HG03097 (cell line): ENCODE measurements at regions not wholly inside any gene's neighbourhood (a gene's known extent, or its start where the extent isn't known, plus 50 kb on each side); places are given as distances from the start of the nearest gene placed in this dataset.

Experiments
- ATAC-seq: cut with Tn5 transposase; IDR thresholded peaks from one replicate; pipeline ENCODE4 v1.9.1; 2021; ENCODE audit not compliant: unreplicated experiment, low FRiP score

DNA sequence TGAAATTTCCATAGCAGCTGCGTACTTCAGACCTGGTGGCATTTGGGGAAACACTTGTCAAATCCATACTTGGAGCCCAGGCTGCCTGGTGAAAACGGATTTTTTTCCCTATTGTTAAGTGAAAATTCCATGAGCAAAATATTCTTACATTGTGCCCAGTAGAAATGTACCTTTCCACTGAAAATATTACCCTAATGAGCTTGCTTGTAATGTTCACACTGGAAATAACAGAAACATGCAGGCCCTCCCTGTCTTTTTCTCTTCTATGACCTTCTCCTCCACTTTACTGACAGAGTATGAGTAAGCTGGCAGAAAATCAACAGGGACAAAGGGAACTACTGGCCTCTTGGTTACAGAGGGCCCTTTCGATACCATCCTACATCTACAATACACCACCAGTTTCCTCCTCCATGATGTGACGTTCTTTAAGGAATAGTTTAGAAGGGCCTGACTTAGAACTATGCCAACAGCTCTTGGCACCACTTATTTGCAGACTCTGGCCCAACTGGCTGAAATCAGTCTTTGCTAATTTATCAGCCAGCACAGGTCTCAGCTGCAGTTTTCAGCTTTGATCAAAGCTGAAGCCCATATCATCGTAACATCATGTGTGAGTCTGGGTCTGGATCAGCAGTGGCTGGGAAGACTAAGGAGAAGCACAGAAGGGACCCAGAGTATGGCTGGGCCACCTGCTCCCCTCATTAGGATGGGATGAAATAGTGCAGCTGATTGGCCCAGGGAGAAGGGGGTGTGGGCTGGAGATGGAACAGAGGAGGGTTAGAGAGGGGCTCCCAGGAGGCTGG lies 272.2 kb upstream of the ID2 start:
- ATAC-seq: no peak

DNA sequence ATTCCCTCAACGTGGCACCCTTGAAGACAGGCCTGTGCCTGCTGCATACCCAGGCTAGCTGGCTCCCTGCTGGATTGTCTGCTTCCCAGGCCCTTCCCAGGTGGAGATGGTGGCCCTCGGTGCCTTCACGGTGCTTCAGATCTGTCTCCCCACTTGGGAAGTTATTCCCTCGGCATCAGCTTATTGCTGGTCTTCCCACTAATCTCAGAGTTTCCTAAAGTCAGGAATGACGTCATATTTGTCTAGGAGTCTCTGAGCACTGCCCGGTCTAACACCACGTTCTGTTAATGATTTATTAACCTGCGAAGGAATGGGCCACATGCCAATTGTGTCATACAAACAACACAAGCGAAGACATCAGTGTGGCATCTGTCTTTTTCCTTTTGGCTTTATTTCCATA lies 269.8 kb upstream of the ID2 start:
- ATAC-seq: no peak

DNA sequence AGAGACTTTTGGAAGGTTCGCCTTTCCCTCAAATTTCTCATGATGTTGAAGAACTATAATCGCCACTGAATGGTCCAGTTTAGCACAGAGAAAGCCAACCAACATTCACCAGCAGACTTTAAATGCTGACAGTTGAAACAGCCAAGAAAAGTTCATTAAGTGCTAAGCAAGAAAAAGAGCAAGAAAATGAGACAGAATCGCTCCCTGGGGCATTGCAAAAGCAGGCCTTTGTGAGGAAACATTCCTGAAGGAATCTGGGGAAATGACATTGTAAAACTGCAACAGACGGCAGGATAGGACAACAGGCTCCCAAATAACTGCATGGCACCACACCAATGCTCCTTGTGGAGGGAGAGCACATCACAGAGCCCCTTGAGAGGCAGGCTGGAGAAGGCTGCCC lies 269.3 kb upstream of the ID2 start:
- ATAC-seq: no peak

DNA sequence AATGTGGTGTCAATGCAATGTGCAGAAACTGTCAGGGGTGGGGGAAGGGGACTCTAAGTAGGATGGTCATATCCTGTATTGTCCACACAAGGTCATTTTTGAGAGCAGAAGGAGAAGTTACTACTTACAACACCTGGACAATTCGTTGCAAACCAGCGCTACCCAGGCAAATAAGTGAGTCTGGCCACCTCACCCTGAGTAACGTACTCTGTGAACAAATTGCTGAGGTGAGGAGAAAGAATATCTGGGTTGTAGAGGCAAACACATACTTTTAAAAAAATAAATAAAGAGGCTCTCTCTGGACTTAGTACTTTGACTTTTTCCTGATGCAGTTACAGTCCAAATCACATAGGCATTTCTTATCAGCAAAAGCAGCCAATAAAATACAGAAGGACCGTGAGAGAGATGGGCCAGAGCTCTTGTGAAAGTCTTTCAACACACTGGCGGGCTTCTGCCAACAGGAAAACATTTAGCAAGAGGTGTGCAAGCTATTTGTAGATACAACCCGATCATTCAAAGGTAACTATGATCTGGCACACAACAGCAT lies 268.2 kb upstream of the ID2 start:
- no peak for ATAC-seq

DNA sequence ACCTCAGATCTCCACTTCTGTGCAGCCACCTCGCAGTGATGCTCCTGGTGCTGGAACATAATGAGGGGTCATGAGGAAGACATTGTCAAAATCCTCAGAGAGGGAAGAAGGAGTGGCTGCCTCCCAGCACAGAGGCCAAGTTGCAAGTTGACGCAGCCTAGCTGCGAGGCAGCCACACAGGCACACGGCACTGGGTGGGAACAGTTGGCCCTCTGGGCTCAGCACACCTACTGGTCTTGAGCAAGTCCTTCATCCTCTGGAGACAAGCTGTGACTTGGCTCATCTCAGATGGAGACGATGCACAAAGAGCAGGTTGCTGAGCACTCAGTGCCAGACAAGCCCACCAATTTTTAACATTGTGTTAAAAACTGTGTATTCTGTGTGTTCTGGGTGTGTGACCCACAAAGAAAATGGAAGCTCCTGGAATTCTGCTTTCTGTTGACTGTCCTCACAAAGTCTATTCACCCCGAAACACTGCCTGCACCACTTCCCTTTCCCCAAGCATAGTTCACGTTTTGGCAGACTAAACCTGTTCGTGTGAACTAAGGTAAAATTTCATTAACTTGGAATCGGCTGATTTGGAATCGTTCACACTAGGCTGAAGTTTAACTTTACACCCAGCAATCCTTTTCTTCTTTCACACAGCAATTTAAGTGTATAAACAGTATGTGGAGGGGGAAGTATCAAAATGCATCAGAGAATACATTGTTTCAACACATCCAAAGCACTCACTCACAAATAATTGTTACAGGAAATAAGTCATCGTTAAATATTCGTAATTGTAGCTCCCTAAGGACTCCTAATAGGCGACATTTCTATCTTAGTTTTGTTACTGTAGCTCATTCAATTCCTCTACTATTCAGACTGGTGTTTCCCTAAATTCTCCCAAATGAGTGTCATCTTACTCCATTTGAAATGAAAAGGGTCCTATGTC lies 266.6 kb upstream of the ID2 start:
- ATAC-seq: no peak

DNA sequence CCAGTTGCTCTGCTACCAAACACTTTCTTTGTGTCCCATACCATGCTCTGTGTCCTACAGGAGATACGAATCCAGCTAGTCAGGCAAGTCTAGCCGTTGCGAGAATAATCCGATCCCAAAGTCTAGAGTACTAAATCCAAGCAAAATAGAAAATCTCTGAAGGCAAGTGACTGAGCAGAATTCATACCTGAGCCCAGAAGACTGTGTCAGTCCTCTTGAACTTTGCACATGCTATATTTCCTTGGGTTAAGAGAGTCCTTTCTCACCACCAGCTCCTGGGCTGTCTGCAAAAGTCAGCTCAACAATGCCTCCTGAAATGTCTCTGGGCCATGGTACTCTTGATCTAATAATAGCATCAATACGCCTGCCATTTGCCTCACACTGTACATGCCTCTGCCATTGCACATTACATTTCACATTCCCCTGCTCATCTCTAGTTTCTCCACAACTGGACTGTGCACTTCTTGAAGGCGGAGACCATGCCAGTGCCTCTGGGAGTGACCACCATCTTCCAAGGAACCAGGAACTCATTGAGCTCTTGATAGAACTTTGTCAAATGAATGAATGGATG lies 265.8 kb upstream of the ID2 start:
- ATAC-seq: no peak

DNA sequence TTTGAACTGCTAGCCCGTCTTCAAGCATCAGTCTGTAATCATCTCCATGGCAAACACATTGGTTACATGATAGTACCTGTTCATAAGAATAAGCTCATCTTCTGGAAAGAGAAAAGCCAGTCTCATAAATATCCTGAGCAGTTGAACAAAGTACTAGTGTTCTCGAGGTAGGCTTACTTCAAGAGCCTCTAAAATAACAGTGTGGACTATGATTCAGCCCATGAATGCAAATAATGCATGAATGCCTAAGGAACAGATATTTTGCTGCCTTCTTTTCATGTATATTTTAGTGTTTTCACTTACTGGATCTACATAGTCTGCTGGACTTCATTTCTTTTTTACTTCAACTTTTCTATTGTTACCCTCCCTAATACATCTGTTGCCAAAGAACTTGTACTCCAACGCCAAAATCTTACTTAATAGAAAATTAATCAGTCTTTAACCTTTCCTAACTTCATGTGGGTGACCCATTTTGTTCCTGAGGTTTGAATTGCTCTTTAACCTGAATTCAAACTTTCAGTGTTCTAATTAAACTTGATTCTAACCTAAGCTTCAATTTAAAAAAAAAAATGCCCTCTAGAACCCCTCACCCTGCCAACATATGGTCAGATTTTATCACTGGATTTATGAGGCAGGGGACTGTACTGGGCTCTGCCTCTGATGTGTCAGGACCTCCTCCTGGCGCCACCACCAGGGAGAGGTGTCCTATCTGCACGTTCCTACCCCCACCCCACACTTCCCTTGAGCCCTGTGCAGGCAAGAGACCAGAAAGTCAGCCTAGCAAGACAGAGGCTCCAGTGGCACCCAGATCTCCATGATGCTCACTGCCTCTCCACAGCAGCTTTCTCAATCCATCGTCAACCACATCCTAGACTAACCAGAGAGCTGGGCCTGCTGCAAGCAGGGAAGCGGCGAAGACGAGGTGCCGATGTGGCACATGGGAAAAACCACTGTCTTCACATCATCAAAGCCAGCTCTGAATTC lies 264.7 kb upstream of the ID2 start:
- ATAC-seq: no peak

DNA sequence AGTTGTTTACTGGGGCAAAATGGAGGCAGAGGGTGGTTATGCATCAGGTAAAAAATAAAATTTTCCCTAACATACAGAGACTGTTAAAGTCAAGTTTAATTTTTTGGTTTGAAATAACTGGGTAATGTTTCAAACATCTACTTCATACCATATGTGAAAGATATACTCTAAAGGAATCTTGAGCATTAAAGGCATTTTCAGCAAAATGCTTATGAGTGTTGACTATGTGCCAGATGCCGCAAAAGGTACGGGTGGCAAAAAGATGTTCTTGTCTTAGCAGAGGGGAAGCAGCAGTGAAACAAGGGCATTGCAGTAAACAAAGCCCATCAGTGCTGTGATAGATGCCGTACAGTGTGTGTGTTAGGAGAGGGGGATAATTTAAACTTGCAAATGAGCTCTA lies 263.1 kb upstream of the ID2 start:
- no peak for ATAC-seq

DNA sequence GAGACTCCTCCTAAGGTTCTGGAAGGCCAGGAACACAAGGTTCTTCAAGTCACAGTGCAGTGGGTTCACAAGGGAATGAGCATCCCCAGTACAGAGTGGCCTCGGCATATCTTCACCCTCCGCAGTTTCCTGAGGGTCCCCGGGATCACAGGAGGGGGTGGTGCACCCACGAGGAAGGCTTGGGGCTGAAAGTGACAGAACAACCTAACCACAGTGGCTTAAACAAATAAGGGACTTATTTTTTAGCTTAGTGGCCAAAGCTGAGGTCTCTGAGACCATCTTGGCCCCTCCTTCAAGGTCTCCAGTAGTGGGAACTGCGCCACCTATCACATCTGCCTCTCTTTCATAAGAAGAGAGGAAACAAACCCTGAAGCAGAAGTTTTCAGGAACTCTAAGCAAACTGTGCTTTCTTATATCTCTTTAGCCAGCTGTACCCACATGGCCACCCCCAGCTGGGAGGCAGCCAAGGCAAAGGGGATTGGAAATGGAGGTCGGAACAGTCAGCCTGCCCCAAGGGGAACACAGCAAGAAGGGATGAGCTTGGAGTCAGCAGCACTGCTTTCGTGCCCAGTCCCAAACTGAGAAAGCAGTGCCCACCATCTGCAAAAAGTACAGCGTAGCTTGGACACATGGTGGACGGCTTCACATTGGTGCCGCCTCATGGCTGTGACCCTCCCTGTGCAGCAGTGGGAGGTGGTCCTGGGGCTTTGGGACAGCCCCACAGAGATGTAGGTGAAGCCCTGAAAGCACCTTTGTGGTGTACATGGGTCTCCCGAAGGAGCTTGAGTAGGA lies 260.0 kb upstream of the ID2 start:
- peak; percentile 61 for ATAC-seq

DNA sequence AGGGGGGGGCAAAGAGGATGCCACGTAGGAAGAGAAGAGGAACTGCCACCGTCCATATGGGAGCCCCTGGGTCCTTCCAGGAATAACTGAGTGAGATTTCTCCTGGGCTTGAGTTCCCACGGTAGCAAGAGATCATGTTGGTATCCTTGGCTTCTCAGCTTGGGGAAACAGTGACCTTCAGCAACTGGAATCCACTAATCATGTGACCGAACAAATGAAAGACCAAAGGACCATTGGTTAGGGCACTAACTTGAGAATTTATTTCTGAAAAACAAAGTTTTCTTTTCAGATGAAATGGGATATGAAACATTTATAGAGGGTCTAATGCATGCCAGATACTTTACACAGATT lies 259.4 kb upstream of the ID2 start:
- no peak for ATAC-seq

DNA sequence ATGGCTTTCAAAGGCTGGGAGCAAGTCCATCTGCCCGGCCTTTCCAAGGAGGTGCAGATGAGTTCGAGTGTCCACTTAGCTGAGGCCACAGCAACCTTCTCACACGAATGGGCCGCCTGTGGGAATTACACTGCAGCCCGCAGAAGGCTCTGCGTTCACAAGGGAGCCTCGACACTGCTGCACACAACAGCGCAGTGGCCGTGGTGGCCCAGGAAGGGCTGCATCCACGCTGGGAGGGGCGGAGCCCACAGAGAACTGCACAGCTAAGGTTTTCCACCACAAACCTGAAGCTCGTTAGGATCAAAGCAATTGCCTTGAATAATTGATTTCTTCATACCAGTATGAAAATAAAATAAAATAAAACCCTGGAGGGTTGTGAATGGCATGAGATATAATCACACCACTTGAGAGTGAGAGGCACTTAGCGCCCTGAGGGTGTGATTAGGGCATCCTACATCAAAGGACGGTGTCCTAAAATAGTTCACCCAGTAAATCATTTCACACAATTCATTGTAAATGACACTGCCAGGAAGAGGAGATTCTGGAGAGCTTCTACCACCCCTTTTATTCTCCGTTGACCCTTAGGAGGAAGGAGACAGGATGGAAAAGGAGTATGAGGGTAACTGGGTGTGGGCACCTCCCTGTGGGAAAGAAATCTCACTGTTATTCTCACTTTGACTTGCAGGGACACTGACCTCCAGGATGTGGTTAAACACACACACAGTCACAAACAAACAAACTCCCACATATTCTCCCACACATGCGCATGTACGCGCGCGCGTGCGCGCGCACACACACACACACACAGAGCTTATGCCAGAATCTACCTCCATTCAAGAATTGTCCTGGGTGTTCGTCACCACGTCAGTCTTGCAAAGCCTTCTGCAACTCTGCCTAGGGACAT lies 256.6 kb upstream of the ID2 start:
- ATAC-seq: no peak

DNA sequence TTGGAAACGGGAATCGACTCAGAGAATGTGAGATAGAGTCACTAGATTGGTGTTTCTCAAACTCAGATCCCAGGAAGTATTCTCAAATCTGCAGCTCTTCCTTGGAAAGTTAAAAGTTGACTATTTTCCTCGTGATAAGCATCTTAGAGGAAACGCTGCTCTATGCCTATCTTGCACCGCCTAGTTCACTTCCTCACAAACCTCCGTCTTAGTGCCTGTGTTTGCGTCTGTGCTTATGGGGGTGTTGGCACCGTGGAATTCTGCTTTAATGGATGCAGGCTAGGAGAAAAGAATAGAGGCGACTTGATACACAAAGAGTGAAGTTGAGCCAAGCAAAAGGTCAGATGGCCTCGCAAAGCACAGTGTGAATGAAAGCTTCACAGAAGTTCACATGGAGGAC lies 255.3 kb upstream of the ID2 start:
- ATAC-seq: no peak

DNA sequence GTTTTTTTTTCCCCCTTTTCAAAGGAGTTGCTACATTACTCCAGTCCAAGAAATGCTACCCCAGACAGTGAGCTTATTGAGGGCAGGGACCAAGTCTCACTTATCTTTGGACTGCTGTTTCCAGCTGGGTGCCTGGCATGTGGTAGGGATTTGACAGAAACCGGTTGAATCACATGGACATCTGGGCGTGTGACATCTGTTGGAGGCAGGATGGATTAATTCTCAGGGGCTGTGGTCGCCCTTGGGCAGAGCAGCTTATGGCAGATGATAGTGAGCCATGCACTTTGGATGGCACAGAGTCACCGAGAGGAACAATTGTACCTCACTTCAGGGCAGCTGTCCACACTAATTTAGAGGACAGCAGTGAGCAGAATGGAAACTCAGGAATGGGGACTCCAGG lies 254.6 kb upstream of the ID2 start:
- ATAC-seq: no peak

DNA sequence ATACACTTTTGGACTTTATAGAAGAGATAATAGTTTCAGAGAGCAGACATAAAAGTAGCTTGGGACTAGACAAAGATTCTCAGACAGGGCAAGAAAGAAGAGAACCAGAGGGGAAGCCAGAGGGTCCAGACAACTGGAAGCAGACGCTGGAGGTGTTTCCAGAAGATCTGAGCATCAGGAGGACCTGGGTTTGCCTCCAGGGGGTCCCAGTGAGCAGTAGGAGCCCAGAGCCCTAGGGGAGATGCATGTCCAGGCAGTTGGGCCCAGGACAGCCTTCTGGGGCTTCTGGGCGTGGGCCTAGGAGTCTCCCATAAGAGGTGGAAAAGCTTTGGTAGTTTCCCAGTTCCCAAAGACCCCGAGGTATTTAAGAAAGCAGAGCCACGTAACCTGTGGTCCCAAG lies 251.2 kb upstream of the ID2 start:
- ATAC-seq: no peak

DNA sequence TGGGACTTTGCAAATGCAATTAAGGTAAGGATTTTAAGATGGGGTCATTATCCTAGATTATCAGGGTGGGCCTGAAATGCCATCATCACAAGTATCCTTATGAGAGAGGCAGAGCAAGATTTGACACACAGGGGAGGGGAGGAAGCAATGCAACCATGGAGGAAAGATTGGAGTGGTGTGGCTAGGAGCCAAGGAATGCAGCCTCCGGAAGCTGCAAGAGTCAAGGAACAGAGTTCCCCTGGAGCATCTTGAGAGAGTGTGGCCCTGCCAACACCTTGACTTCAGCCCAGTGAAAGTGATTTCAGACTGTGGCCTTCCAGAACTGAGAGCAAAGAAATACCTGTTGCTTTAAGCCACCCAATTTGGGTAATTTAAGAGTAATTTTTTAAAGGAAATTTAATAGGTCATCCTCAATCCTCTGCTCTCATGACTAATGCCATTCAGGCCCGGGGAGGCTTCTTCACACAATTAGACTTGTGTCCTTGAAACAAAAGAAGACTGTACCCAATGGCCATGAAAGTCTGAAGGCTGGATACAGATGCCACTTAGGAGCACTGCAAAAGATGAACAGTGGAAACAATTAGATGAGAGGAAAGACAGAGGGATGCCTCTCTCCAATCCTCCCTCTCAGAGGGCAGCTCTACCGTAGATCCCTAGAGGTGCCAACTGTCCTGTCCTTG lies 250.3 kb upstream of the ID2 start:
- no peak for ATAC-seq

DNA sequence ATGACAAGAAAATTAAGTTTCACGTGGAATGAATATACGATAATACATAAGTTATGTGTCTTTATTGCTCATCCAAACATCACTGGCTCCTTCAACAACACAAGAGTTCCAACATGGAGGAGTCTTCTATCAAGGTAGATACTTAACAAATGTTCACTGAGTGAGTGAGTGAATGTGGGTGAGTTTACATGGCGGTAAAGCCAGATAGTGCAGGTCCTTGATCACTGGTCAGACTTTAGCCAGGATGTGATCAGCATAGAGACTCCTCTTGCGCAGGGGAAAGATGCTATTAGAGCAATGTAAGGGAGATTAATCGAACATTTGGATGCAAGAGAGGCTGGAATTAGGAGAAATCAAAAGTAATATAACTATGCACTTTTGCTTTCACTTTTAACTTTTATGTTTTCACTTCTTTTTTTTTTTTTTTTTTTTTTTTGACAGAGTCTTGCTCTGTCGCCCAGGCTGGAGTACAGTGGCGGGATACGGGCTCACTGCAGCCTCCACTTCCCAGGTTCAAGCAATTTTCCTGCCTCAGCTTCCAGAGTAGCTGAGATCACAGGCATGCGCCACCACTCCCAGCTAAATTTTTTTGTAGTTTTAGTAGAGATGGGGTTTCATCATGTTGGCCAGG lies 249.0 kb upstream of the ID2 start:
- ATAC-seq: no peak

DNA sequence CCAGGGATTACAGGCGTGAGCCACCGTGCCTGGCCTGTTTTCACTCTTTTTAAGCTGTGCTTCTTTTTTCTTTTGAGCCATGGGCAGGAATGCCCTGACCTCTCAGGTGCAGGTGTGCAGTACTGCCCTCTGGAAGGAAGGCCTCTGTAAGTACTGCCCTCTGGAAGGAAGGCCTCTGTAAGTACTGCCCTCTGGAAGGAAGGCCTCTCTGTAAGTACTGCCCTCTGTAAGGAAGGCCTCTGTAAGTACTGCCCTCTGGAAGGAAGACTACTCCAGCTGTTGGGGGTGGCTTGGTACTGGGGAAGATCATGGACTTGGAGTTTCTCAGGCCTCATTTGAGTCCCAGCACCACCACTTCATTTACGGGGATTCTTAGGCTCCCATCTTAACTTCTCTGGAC lies 248.5 kb upstream of the ID2 start:
- ATAC-seq: no peak
